ENCODE measurements at regions not wholly inside any gene's neighbourhood (a gene's known extent, or its start where the extent isn't known, plus 50 kb on each side); places are given as distances from the start of the nearest gene placed in this dataset.
"Not testable (repeated sequence)": the region's sequence is repeated elsewhere in the genome, so short reads cannot be mapped to it uniquely, and the experiment has no call there.

DNA sequence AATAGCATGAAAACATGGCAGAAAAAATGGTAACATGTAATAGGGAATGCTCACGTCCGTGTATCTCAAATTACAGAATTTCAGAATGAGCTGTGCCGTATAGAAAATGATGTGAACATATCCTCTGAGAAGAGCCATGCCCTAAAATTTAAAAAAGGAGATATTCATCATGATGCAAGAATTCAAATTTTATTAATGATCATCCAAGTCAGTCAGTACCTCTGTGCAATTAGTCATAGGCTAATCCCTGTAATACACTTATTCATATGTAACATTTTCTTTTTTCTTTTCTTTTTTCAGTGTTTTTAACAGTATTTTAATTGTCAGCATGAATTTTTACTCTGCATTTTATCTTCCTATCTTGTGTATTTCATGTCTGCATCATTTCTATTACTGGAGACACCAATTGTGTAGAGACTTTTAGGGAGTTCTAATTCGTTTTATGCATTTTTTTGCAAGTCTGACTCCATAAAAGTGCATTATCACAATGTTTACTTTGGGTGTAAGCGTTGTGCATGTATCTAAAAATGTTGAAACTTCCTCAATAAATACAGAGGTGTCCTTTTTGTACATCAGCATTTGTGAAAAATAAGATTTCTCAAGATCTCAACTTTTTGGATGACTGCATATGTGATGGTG, 1103.7 kb upstream of the CELF2 start:
- DNase-seq (ENCODE audit: low read depth), result no peak

GRCh38 chr10:9921544-9921943, 1096.1 kb upstream of the CELF2 start:
- no peak for DNase-seq (ENCODE audit: low read depth)

- DNase-seq (ENCODE audit: low read depth), result no peak
These were observed 1095.4 kb upstream of the CELF2 start for GRCh38 chr10:9922126-9922870.

- no peak for DNase-seq (ENCODE audit: low read depth)
These were observed 1091.7 kb upstream of the CELF2 start for GRCh38 chr10:9926003-9926402.

DNA sequence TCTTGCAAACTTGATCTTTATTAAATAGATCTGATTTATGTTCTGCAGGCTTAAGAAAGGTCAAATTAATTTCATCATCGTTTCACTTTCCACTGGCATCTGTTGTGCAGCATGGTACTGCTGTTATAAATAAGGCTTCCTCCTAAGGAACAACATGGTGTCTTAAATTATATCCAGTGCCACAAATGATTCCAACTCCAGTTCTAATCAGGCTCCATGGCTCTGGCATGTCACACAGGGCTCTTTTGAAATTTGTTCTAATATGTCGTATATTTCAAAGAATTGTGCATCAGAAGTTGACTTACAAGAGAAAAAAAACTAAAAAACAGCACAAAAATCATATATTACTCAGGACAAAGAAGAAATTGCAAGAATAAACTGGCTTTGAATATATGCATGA, 1090.8 kb upstream of the CELF2 start:
- no peak for DNase-seq (ENCODE audit: low read depth)

- no peak for DNase-seq (ENCODE audit: low read depth)
These were observed 1078.0 kb upstream of the CELF2 start for GRCh38 chr10:9939716-9940115.

DNA sequence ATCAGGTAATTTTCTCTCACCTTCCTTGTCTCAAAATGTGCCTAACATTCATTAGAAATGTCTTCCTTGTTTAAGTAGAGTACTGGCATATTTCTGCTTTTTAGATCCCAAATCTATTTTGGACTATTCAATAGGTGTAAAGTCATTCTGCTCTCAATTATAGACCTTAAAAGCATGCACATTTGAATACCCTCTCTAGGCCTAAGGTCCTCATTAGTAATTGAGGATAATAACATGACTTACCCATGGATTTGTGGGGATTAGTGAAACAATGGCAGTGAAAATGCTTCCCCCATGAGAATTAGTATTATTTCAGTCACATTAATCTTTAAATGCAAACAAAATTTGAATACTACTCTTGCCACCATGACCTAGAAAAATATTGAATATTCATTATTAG, 1073.0 kb upstream of the CELF2 start:
- no peak for DNase-seq (ENCODE audit: low read depth)

DNA sequence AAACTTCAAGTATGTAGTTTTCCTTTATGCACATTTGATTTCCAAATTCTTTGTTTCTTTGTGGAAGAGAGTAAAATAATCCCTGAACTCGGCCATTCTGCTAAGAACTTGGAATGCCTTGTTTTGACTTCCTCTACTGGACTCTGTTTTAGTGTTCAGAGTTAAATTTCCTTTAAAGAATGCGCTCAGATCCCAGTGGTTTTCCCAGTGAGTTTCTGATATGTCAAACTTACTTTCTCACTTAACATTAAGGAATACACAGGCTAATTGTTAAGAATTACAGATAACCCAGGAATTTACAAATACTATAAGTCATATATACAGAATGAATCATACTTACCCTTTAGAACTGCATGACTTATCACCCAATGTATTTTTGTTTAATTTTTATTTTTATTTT, 1067.6 kb upstream of the CELF2 start:
- no peak for DNase-seq (ENCODE audit: low read depth)

DNA sequence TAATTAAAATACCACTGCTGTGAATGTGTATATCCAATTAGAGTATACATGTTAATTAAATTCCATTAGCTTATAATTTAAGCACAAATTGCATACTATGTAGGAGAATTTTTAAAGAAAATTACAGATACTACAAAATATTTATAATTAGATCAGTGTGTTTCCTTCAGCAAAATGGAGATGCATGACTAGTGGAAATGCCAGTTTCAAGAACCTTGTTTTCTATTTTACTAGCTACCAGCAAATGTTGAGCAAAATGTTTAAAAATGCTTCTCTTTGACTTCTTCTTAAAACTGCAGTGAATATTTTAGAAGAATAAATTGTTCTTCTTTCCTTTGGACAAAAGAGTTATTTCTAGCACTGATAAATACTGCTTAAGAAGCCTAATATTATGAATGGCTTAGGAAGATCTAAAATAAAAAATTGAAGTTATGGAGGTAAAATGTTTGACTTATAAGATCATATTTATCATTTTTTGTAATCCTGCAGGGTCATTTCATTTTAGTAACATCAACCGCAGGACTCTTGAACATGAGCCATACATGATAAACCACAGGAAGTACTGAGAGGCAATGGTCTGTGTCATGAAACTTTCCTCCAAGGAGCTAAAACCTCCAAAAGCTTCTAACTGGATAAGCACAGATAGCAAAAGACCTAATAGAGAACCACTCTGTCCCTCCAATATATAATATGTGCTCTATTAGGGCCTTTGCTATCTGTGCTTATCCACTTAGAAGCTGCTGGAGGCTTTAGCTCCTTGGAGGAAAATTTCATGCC, 1066.0 kb upstream of the CELF2 start:
- no peak for DNase-seq (ENCODE audit: low read depth)

DNA sequence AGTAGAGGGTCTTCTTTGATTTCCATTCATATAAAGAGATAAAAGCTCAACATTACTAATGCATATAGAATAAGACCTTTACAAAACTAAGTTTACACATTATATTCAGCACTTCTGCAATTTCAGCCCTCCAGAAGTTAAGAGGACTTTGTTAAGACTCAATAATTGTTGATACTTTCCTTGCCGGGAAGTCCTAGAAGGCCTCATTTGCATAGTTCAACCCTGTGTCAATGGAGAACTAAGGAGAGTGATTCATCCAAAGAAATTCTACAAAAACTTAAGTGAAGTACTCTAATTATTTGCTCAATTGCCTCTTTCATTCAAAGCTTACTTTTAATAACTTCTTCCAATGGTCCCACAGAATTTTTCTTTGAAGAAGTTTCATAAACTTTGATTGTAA, 1060.3 kb upstream of the CELF2 start:
- no peak for DNase-seq (ENCODE audit: low read depth)

DNA sequence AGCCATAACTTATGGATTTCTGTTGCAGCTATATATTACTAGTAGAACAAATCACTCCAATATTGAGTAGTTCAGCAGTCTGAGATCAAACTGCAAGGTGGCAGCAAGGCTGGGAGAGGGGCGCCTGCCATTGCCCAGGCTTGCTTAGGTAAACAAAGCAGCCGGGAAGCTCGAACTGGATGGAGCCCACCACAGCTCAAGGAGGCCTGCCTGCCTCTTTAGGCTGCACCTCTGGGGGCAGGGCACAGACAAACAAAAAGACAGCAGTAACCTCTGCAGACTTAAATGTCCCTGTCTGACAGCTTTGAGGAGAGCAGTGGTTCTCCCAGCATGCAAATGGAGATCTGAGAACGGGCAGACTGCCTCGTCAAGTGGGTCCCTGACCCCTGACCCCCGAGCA, 1059.8 kb upstream of the CELF2 start:
- not testable (repeated sequence) for DNase-seq (ENCODE audit: low read depth)

DNA sequence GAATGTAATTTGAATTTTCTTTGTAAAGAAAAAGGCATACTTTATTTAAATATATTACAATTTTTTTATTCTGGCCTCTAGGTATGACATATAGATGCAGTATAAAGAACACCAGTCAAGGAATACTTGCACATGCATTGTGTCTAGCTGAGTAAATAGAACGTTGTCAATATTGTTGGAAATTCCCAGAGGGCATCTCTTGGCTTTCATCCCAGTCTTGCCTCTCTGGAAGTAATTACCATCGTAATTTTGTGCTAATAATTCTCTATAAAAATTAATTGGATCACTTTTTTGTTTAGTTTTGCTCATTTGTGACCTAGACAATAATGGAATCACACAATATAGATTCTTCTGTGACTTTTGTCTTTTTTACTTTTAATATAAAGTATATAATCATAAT, 1052.3 kb upstream of the CELF2 start:
- no peak for DNase-seq (ENCODE audit: low read depth)

DNA sequence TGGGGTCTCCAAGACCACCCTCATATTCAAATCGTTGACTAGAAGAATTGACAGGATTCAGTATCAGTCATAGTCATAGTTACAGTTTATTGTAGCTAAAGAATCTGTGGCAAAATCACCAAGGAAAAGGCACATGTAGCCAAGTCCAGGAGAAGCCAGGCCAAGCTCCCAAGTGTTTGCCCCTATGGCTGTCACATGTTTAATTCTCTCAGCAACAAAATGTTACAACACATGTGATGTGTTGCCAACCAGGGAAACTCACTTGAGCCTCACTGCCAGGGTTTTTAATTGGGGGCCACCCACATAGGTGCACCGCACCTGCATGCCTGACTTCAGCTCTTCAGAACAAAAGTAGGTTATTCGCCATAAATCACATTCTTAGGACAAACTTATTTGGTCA, 1030.9 kb upstream of the CELF2 start:
- DNase-seq (ENCODE audit: low read depth), result no peak

DNA sequence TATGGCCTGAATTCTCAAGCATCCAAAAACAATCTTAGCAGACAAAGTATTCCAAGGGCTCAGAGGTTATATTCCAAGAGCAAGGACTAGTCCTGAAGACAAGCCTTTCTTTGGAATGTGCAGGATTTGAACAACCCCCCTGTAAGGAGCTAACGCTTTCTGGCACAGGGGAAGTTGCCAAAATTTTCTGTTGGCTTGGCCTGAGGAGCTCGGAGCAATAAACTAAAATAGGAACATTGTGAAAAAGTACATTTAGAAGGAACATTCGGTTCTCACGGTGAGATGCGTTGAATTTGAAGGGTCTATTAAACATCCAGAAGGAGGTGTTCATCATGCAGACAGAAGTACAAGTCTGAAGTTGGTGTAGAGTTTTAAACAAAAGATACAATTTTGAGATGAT, 1030.5 kb upstream of the CELF2 start:
- DNase-seq (ENCODE audit: low read depth), result no peak

GRCh38 chr10:9992661-9993060, 1025.0 kb upstream of the CELF2 start:
- DNase-seq (ENCODE audit: low read depth), result no peak

- DNase-seq (ENCODE audit: low read depth), result no peak
These were observed 1023.5 kb upstream of the CELF2 start for GRCh38 chr10:9994131-9994530.

DNA sequence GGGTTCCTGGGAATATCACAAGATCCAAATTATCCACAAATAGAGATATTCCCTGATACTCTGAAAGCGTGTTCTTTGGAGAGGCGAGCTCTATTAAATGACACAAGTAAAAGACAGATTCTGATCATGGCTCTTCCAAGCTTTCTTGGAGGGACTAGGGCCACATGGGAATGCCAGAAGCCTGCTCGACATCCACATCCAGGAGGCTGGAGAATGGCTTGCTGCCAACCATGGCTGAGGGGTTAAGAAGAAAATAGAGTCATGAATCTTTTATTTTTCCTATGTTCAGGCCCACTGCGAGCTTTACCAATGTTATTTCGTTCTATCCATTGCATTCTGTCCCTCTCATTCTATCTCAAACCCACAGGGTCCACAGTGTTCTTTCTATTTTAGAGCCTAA, 1018.0 kb upstream of the CELF2 start:
- no peak for DNase-seq (ENCODE audit: low read depth)

- no peak for DNase-seq (ENCODE audit: low read depth)
These were observed 1009.7 kb upstream of the CELF2 start for GRCh38 chr10:10007957-10008356.

- no peak for DNase-seq (ENCODE audit: low read depth)
These were observed 1007.3 kb upstream of the CELF2 start for GRCh38 chr10:10010397-10010796.

- no peak for DNase-seq (ENCODE audit: low read depth)
These were observed 1002.8 kb upstream of the CELF2 start for GRCh38 chr10:10014846-10015245.

DNA sequence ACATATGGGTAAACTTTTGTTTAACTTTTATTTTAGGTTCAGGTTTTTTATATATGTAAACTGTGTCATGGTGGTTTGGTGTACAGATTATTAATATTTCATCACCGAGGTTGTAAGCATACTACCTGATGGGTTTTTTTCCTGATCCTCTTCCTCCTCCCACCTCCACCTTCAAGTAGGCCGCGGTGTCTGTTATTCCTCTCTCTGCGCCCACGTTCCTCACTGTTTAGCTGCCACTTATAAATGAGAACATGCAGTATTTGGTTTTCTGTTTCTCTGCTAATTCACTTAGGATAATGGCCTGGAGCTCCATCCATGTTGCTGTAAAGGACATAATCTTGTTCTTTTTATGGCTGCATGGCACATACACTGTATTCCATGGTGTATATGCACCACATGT, 1000.0 kb upstream of the CELF2 start:
- no peak for DNase-seq (ENCODE audit: low read depth)

DNA sequence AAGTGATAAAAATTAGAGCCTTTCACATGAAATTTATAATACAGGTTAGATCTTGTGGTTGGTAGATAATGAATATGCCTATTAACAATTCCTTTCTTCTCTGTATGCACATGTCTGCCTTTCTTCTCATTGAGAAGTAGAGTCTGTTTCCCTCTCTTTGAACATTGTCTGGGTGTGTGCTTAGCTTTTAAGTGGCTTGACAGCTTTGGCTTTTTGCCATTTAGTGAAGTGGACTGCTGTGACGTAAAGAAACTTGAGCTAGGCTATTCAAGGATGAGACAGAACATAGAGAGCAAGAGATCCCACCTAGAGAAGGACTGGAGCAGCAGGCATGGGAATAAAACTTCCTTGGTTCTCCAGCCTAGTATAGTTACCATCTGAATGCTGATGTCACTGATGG, 996.7 kb upstream of the CELF2 start:
- no peak for DNase-seq (ENCODE audit: low read depth)

DNA sequence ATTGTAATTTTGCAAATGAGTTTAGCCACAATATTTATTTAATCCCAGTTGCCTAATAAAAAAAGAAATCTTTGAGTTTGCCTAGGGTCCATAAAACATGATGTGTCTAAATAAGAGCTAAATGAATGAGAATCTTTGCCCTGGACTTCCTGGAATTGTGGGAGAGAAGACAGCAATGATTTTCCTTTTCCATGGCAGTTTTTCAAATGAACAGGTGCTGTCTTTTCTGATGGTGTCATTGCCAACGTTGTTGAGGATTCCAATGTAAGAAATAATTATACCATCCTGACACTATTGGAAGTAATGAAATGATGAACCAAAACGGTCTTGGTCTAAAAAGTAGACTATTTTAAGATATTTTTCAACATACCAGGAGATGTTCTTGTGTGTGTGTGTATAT, 984.7 kb upstream of the CELF2 start:
- DNase-seq (ENCODE audit: low read depth), result no peak

Data from stimulated activated CD8-positive, alpha-beta memory T cell treated with anti-CD3 and anti-CD28 coated beads, Interleukin-7, amount 100 ng/mL, for 24 hours (primary cell).